HG02943 (cell line): ENCODE measurements at regions not wholly inside any gene's neighbourhood (a gene's known extent, or its start where the extent isn't known, plus 50 kb on each side); places are given as distances from the start of the nearest gene placed in this dataset.

Experiments
- ATAC-seq: cut with Tn5 transposase; IDR thresholded peaks from one replicate; pipeline ENCODE4 v1.9.1; 2021; ENCODE audit warnings: mild to moderate bottlenecking, low read depth, moderate library complexity; ENCODE audit not compliant: unreplicated experiment

- ATAC-seq = no peak
Observed at GRCh38 chr7:7110706-7111105, 71.6 kb upstream of the C1GALT1 start.

- ATAC-seq = no peak
Observed at GRCh38 chr7:7112868-7113267, 69.5 kb upstream of the C1GALT1 start.

DNA sequence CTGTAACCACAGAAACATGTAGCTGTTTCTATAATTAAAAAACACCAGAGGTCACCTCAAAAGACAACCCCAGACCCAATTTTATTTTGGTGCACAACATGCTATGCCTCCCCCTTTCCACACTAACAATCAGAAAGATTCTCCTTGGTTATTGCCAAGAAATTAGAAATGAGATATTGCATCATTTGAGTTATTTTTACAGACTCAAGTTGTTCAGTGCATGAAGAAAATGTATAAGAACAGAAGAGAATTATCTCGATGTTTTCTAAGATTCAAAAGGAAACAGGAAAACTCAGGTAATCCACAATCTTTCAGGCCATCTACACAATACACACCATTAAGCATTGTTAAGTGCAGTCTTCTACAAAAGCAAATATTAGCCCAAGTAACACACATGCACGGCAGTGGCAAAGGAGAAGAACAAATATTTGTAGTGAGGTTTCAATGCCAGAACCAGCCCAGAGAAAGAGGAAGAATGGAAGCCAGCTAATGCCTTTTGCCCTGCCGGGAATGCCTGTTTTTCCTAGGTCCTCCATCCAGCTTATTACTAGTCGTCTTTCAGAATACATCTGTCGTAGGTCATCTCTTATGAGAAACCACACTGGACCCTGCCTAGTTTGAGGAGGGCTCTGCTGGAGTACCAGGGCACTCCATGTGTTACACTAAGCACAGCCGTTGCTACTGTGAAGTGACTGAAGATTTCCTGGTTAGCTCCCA, 67.6 kb upstream of the C1GALT1 start:
- ATAC-seq = no peak

GRCh38 chr7:7117935-7118586, 64.3 kb upstream of the C1GALT1 start:
- ATAC-seq = no peak

- no peak for ATAC-seq
Observed at GRCh38 chr7:7118822-7119221, 63.5 kb upstream of the C1GALT1 start.

- no peak for ATAC-seq
Observed at GRCh38 chr7:7119729-7120128, 62.6 kb upstream of the C1GALT1 start.

DNA sequence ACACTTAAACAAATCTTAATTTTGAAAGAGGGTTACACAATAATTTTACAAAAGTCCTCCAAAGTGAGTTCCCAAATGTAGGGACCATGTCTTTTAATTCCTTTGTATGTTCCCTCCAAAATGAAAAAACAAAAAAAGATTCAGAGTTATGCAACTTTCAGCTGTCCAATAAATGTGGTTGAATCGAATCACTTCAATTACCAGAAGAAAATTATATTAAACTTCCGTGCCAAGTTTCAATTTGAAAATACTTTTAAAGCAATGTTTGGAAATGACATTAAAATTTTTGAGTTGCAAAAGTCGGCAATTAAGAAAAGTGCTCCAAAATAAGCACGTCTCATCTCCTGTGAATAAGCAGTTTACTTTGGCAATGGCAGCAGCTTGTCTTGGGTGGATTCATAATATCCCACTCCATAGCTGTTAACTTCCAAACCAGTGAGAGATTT, 60.3 kb upstream of the C1GALT1 start:
- ATAC-seq = no peak

DNA sequence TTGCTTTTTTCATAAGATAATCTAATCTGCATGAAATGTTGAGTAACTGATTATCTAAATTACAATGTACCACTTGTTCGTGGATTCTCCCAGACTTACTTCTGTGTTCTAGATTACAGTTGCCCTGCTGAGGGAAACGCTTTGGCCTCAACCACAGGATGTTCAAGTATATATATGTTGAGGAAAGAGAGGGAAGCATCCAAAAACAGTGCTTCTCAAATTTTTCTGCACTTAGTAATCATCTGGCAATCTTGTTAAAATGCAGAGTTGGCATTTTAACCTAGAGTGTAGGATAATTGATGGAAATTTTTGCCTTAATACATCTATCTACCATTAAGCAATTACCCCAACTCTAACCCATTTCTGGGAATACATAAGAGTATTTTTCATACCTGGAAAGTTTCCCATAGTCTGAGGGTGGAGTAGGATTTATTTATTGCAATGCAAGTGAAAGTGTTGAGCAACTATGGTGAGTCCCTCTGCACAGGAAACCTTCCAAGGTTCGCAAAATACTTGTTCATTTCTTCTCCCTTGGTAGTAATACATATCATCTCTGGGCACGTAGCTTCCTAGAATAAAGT, 59.6 kb upstream of the C1GALT1 start:
- ATAC-seq = no peak

DNA sequence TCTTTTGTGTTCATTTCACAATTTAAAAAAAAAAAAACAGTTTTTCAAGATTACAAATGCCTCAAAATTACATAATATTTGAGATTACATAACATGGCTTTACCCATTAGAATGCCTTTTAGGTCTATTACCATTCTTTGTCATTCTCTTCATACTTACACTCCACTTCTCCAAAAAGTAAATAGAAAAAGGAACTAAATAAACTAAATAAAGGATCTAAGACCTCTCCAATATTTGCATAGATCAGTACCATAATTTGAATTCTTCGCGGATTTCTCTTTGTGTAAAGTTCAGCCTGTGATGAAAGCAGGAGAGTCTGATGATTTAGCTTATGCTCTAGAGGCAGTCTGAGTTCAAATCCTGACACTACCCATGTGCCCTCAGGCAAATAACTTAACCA, 56.4 kb upstream of the C1GALT1 start:
- no peak for ATAC-seq

DNA sequence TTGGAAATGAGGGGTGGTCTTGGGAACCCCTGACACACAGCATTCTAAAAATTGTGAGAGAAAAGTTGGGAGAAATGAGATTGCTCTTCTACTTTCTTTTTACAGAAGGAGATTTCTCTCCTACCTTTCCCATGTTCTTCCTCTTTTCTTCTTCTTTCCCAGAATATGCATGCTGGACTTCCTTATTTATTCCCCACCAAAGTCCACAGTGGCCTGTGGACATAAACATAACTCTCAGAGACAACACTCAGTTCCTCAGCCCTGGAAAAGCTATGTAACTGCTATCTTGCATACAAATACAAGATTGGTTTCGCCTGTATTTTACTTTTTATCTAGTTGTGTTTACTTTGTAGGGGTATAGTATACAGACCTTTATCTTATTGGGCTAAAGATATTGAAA, 54.6 kb upstream of the C1GALT1 start:
- no peak for ATAC-seq

DNA sequence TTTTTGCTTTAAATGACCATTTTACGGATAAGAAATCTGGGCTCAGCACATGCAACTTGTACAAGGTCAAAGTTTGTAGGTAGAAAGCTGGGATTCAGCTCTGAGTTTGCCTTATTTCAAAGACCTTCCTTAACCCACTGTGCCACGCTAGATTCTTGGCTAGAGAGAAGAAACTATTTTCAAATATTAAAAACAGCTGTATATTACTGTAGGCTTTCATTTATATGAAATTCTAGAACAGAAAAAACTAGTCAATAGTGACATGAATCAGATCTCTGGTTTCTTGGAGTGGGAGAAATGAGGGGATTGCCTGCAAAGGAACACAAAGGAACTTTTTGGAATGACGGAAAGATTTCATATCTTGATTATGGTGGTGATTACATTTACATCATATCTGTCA, 53.0 kb upstream of the C1GALT1 start:
- no peak for ATAC-seq

DNA sequence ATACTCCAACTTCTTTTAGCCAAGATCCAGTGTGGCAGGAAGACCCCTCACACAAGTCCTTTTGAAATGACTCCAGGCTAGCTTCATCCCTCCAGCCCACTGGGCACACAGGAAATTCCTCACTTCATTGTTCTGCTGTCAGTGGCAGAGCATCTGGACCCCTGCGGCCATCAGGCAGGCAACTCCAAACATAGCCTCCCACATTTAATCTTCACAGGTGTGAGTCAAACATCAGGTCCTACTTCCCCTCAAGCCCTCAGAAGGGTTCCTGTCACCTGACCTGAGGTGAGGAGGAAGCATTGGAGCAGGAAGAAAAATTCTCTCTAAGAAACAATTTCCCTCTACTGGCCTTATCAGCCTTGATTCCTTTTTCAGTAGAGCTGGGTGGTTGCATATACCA, 51.1 kb upstream of the C1GALT1 start:
- no peak for ATAC-seq
